ENCODE measurements at regions not wholly inside any gene's neighbourhood (a gene's known extent, or its start where the extent isn't known, plus 50 kb on each side); places are given as distances from the start of the nearest gene placed in this dataset.

DNA sequence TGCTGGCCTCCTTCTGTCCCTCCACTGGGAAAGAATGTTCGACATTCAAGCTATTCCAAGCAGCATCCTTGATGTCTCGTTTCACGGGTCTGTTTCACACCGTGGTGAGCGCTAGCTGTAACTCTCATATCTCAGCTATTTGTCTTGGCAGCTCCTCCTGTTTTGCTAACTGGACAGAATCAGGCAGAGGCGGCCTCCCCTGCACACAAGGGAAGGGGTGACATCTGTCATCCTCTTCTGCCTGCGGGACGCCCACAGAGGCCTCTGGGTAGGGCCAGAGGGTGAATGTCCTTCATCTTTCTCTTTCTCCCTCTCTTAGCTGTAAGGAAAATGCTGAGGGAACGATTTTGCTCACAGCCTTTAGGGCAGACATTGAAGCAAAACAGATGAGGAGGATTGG is 232.8 kb upstream of the GMDS start:
- no peak for TF ChIP-seq POLR2A (IDR thresholded peaks at IDR 0.05; ENCODE audit: insufficient read depth in 1 of 2, low read depth in 2 of 2, low read length in 2 of 2)
- TF ChIP-seq, protein P1, sequence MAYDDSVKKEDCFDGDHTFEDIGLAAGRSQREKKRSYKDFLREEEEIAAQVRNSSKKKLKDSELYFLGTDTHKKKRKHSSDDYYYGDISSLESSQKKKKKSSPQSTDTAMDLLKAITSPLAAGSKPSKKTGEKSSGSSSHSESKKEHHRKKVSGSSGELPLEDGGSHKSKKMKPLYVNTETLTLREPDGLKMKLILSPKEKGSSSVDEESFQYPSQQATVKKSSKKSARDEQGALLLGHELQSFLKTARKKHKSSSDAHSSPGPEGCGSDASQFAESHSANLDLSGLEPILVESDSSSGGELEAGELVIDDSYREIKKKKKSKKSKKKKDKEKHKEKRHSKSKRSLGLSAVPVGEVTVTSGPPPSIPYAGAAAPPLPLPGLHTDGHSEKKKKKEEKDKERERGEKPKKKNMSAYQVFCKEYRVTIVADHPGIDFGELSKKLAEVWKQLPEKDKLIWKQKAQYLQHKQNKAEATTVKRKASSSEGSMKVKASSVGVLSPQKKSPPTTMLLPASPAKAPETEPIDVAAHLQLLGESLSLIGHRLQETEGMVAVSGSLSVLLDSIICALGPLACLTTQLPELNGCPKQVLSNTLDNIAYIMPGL (CRISPR knock-in tag; IDR thresholded peaks at IDR 0.05; ENCODE audit: borderline replicate concordance in 1 of 2, low read depth in 1 of 2), result no peak
- TF ChIP-seq TOPORS (CRISPR knock-in tag; IDR thresholded peaks at IDR 0.05), result no peak
- TF ChIP-seq IRF2 (CRISPR knock-in tag; IDR thresholded peaks at IDR 0.05), result no peak
- TF ChIP-seq HINFP (CRISPR knock-in tag; IDR thresholded peaks at IDR 0.05; ENCODE audit: low read depth), result no peak
- TF ChIP-seq FOSL1 (CRISPR knock-in tag; IDR thresholded peaks at IDR 0.05; ENCODE audit: borderline replicate concordance), result no peak
- TF ChIP-seq HOXA3 (CRISPR knock-in tag; IDR thresholded peaks at IDR 0.05), result no peak
- no peak for TF ChIP-seq ZNF720 (CRISPR knock-in tag; IDR thresholded peaks at IDR 0.05)
- TF ChIP-seq, protein P2, sequence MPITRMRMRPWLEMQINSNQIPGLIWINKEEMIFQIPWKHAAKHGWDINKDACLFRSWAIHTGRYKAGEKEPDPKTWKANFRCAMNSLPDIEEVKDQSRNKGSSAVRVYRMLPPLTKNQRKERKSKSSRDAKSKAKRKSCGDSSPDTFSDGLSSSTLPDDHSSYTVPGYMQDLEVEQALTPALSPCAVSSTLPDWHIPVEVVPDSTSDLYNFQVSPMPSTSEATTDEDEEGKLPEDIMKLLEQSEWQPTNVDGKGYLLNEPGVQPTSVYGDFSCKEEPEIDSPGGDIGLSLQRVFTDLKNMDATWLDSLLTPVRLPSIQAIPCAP (CRISPR knock-in tag; IDR thresholded peaks at IDR 0.05; ENCODE audit: low read depth), result no peak
- no peak for TF ChIP-seq SOX6 (IDR thresholded peaks at IDR 0.05)
- no peak for TF ChIP-seq SOX6 (CRISPR knock-in tag; IDR thresholded peaks at IDR 0.05)
- TF ChIP-seq U2AF1 (optimal IDR thresholded peaks at IDR 0.05; ENCODE audit: low read depth, low read length), result no peak
- no peak for TF ChIP-seq ZBTB7B (CRISPR knock-in tag; IDR thresholded peaks at IDR 0.05)
- no peak for TF ChIP-seq CTCF (CRISPR knock-in tag; IDR thresholded peaks at IDR 0.05)
- no peak for TF ChIP-seq SP4 (CRISPR knock-in tag; IDR thresholded peaks at IDR 0.05)
